ENCODE measurements at regions not wholly inside any gene's neighbourhood (a gene's known extent, or its start where the extent isn't known, plus 50 kb on each side); places are given as distances from the start of the nearest gene placed in this dataset.
"Not testable (repeated sequence)": the region's sequence is repeated elsewhere in the genome, so short reads cannot be mapped to it uniquely, and the experiment has no call there.

DNA sequence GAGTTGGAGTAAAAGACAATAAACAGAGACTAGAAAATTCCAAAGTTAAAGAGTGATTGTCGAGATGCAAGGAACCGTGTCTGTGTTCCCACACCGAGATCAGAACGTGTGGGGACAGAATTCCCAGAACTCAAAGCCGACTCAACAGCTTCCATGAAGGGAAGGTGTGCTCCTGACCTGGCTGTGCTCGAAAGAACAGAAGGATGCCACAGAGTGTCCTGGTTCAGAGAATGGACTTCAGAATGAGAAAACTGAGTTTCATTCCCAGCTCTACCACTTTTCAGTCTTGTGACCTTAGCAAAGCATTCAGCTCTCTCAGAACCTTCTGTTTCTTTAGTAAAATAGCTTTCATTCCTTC, 420.0 kb upstream of the SLC30A5 start:
- no peak for DNase-seq

- no peak for DNase-seq
These were observed 414.8 kb upstream of the SLC30A5 start for GRCh38 chr5:68679041-68679440.

DNA sequence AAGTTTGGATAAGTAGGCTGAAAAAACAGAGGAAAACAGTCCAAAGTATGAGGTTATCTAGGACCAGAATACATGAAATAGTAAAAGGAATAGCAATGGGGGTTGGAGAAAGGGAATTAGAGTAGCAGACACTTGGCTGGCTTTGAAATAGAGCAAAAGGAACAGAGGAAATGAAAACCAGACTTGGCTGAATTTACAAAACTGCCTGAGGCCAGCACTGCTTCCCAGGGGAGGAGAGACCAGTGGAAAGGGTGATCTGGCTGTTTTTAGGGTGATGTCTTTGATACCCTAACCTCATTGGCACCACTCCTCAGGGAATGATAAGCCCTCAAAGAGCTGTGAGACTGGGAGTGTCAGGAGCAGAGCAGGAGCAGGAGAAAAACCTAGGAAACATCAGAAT, 413.4 kb upstream of the SLC30A5 start:
- no peak for DNase-seq

GRCh38 chr5:68681929-68682328, 411.9 kb upstream of the SLC30A5 start:
- DNase-seq, result no peak

- no peak for DNase-seq
These were observed 411.2 kb upstream of the SLC30A5 start for GRCh38 chr5:68682400-68683160.

DNA sequence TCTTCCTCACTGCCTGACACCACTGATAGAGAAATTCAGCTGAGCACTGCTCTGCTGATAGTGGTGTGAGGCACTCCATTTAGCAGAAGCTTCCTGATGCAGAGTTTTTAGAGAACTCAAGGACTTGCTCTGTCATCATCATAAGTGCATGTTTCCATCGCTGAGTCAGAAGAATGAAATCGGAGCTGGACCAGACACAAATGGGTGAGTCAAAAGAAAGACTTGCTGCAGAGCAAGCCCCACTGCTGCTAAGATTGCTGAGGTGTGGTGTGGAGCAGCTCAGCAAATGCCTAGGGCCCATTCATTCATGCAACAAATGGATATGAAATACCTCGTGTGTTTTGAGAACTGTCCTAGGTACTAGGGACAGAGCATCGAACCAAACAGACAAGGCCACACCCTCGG, 410.2 kb upstream of the SLC30A5 start:
- no peak for DNase-seq

- no peak for DNase-seq
These were observed 408.0 kb upstream of the SLC30A5 start for GRCh38 chr5:68685863-68686262.

GRCh38 chr5:68688547-68688946, 405.3 kb upstream of the SLC30A5 start:
- DNase-seq, result no peak

DNA sequence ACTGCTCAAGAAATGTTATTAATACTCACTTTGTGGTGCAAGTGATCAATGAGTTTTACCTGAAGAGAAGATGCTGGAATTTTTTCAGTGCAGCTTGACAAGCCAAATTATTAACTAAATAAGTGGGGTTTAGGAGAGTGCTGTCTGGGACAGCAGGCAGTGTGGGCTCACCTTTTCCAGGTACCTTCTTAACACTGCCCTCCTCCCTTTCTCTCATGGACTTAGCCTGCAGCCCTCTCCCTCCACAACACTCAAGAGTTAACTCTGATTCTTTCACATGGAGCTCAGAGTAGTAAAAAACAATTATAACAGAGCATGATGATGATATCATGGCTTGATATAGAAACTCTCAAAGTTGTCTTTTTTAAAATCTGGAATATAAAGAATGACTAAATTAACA, 404.8 kb upstream of the SLC30A5 start:
- DNase-seq, result no peak

DNA sequence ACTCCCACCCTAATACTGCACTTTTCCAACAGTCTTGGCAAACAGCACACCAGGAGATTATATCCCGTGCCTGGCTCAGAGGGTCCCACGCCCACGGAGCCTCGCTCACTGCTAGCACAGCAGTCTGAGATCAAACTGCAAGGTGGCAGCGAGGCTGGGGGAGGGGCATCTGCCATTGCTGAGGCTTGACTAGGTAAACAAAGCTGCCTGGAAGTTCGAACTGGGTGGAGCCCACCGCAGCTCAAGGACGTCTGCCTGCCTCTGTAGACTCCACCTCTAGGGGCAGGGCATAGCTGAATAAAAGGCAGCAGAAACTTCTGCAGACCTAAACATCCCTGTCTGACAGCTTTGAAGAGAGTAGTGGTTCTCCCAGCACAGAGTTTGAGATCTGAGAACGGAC, 401.9 kb upstream of the SLC30A5 start:
- DNase-seq, result not testable (repeated sequence)

DNA sequence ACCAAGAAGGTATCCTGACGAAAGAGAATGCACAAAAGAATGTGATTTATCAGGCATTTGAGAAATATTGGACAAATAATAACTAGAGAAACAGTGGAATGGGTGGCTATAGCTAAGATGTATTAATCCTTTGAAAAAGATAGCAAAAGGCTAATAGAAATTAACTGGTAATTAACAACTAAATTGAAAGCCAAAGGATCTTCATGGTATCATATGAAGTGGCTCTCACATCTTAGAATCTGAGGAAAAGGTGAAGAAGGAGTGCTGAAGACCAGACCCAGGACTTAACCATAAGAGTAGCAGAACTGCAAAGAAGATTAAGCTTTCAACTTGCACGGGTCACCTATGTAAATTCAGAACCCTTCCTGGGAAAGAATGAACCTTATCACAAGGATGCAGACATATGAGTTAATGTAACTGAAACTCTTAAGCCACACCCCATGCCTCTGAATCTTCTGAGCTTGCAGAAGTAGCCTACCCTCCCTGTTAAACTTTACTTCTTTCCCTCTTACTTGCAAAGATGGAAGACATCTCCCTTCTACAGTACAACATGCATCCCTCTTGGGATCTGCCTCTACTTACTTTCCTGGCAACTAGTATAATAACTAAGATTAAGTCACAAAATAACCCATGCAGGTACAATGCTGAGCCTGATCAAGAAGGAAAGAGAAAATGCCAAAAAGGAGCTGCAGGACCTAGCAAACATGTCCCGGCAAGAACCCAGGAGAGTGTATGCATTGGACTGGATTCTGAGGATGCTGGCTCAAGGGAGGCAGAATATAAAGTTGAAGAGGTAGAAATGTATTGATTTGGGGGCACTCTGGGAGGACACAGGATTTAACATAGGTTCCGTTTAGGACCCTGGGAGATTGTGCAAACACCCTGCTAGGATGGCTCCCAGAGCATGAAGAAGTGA, 395.5 kb upstream of the SLC30A5 start:
- DNase-seq, result no peak

DNA sequence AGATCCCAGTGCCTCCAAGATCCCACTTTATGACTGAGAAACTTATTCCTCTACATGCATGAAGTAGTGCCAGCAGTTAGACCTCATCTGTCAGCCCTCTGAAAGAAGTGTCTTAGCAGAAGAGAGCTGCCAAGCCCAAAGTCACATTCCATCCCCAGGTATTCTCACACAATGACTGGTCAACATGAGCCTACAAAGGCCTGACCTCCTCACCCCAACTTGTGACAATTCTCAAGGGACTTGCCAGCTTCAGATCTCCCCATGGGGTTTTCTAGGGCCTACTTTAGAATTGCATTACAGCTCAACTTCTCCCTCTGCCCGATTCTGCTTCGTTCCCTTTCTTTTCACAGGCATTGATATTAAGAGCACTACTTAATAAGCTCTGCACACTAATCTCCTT, 393.8 kb upstream of the SLC30A5 start:
- no peak for DNase-seq

DNA sequence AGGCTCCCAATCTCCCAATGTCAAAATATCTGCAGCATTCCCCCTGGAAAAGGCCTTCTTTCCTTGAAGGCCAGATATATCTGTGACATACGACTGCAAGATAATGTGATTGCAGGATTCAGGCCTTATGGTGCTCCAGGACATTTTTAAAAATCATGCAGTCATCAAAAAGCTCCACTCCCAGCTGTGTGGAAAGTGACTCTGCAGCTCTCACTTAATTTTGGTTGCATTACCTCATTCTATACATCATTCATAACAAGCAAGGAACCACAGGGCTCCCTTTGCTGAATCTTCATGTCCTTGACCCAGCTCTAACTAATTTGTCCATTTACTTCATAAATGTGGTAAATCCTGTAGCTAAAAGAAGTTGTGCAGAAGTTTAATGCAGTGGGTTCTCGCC, 386.2 kb upstream of the SLC30A5 start:
- DNase-seq, result no peak

DNA sequence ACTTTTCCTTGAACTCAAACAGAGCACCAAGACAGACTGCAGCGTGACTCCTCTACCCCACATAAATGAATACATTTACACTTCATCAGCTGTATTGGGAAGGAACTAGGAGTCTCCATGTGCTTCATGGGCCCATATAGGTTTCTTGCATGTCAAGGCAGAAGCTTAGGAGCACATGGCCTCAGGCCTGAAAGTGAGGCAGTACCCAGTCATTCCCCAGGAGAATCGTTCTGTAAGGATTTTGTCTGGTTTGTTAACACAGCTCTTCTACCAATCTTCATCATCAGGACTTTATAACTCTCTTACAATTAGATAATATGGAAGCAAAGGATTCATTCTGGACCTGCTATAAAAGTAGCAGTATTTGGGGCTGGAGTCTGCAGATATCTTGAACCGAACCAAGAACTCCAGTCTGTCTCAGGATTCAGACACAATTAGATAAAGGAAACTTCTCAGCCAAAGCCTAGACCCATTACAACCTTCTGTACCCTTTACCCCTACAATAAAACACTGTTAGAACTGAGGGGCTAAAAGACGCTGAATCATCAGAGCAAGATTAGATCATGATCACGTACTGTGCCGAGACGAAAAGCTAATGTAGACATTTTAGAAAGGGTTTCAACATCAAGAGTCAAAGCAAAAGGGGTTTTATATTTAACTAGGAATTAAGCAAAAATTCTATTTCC, 385.5 kb upstream of the SLC30A5 start:
- no peak for DNase-seq

DNA sequence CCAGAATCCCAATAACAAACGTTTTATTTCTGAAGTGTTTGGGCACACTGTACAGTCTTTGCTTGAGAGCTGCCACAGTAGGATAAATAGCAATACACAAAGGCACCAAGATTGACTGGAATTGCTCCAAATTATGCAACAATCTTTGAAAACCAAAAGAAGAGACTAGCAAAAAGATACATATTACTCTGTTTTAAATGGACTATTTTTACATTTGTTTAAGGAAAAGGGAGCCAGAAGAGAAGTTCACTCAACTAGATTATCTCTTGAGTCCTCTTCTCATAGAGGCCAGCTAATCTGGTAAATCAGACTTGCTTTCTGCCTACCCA, 385.0 kb upstream of the SLC30A5 start:
- DNase-seq, result no peak

- DNase-seq, result no peak
These were observed 384.6 kb upstream of the SLC30A5 start for GRCh38 chr5:68709239-68709638.

- no peak for DNase-seq
These were observed 383.3 kb upstream of the SLC30A5 start for GRCh38 chr5:68710514-68710913.

DNA sequence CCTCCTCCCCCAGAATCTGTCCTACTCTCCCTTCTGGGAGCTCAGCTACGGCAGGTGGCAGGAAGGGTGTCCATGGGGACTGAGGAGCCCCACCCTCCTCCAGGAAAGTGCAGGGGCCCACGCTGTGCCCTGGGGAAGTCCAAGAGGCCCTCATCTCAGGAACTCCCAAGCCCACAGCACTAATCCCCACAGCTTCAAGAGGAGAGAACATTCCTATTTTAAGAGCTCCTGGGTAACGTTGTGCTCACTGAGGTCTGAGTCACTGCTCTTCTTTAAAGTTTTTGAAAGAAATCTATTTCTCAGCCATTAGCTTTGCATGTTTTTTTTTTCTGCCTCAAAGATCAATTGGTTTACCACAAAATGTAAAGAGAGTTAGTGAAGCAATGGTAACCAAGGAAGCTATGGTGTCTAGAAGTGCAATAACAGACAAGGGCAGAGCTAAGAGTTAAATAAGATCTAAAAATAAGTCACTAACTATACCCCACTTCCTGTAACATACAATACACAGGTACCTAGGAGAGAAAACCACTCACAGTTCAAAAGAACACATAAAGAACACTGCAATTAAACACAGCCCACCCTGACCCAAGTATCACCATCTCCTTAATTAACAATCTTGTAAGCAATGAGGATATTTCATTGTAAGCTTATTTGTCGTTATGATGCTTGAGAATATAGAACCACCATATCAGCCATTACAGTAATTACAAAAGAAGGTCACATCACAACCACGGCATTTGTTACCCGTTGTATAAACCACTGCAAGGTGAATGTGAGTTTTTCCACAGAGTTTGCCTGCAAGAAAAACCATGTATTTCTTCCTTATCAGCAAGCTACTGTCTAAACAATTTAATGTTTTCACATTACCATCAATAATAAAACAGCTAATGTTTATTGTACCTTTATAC, 382.3 kb upstream of the SLC30A5 start:
- DNase-seq, result peak; percentile 2

GRCh38 chr5:68714810-68715209, 379.0 kb upstream of the SLC30A5 start:
- DNase-seq, result no peak

GRCh38 chr5:68720884-68721610, 372.8 kb upstream of the SLC30A5 start:
- no peak for DNase-seq

- no peak for DNase-seq
These were observed 371.5 kb upstream of the SLC30A5 start for GRCh38 chr5:68722357-68722756.
